Nephron (organoid): ENCODE measurements at regions not wholly inside any gene's neighbourhood (a gene's known extent, or its start where the extent isn't known, plus 50 kb on each side); places are given as distances from the start of the nearest gene placed in this dataset.
"Not testable (repeated sequence)": the region's sequence is repeated elsewhere in the genome, so short reads cannot be mapped to it uniquely, and the experiment has no call there.

Experiments
- H3K27ac Mint-ChIP-seq, 3 experiments: 2 replicates each; pipeline ENCODE4 v1.8.0; 2020; ENCODE audit warnings: mixed read lengths in 3 of 3, mild to moderate bottlenecking in 2 of 3, moderate library complexity in 1 of 3
- H3K27me3 Mint-ChIP-seq: 2 replicates; pipeline ENCODE4 v1.8.0; 2021; ENCODE audit warnings: low read depth, mild to moderate bottlenecking, moderate library complexity, mixed read lengths
- H3K36me3 Mint-ChIP-seq: 2 replicates; pipeline ENCODE4 v1.8.0; 2020; ENCODE audit warnings: low read depth, mixed read lengths
- H3K4me1 Mint-ChIP-seq: 2 replicates; pipeline ENCODE4 v1.8.0; 2020; ENCODE audit warnings: mixed read lengths
- H3K4me3 Mint-ChIP-seq, 3 experiments: 2 replicates each; pipeline ENCODE4 v1.8.0; 2020; ENCODE audit warnings: mild to moderate bottlenecking in 3 of 3, mixed read lengths in 3 of 3, moderate library complexity in 2 of 3
- H3K9me3 Mint-ChIP-seq: 2 replicates; pipeline ENCODE4 v1.8.0; 2020; ENCODE audit warnings: mixed read lengths
- TF ChIP-seq, protein P1 (sequence below), 3 experiments: fragments of 200-600 bp; sonication (generic); IDR thresholded peaks; one replicate each; pipeline ENCODE4 v1.5.0; 2021; ENCODE audit warnings: antibody characterized with exemption in 3 of 3; ENCODE audit not compliant: unreplicated experiment in 3 of 3

DNA sequence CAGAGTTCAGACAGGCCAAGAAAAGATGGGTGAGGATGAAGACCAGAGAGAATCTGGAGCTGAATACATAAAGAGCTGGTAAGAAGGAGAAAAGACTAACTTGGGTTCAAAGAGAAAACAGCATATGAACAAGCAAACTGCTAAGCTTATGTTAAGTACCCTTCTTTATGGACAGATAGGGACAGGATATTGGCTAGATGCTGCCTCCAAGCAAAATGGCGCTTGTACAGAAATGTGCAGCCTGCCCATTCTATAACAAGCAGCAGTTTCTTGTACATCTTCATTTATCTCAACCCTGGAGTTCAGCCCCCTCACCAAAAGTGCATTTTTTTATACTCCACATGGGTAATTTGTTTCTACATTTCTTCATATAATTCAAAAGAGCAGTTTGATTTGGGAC lies 184.5 kb downstream of the RMST start:
- TF ChIP-seq, protein P1, sequence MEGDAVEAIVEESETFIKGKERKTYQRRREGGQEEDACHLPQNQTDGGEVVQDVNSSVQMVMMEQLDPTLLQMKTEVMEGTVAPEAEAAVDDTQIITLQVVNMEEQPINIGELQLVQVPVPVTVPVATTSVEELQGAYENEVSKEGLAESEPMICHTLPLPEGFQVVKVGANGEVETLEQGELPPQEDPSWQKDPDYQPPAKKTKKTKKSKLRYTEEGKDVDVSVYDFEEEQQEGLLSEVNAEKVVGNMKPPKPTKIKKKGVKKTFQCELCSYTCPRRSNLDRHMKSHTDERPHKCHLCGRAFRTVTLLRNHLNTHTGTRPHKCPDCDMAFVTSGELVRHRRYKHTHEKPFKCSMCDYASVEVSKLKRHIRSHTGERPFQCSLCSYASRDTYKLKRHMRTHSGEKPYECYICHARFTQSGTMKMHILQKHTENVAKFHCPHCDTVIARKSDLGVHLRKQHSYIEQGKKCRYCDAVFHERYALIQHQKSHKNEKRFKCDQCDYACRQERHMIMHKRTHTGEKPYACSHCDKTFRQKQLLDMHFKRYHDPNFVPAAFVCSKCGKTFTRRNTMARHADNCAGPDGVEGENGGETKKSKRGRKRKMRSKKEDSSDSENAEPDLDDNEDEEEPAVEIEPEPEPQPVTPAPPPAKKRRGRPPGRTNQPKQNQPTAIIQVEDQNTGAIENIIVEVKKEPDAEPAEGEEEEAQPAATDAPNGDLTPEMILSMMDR (IDR thresholded peaks at IDR 0.05; ENCODE audit: unreplicated experiment in 3 of 3), result no peak
- H3K36me3 Mint-ChIP-seq, result no peaks in the 10 kb centered on the region
- H3K9me3 Mint-ChIP-seq, result peaks cover 13% of the 10 kb centered on the region
- H3K27me3 Mint-ChIP-seq, result no peaks in the 10 kb centered on the region
- H3K27ac Mint-ChIP-seq, result no peak overlapping the region
- H3K4me1 Mint-ChIP-seq, result no peaks in the 10 kb centered on the region
- H3K4me3 Mint-ChIP-seq, result no peak overlapping the region

DNA sequence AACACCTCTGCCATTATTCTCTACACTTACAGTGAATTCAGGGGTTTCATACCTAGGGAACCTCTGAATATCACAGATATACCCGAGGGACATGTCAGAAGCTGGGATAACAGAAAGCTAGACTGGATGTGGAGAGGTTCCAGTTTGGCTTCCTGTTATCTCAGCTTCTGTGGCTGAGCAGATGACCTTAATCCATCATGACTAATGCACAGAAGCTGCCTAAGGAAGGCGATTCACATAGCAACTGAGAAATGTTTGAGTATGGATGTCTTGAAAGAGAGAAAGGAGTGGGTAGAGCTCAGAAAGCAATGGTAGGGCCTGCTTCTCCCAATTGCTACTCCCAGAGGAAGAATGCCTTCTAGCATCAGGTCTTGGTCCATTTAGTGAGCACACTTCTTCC lies 187.6 kb downstream of the RMST start:
- H3K27ac Mint-ChIP-seq, result no peak overlapping the region
- H3K27me3 Mint-ChIP-seq, result no peaks in the 10 kb centered on the region
- H3K4me1 Mint-ChIP-seq, result no peaks in the 10 kb centered on the region
- peaks cover 16% of the 10 kb centered on the region for H3K9me3 Mint-ChIP-seq
- no peaks in the 10 kb centered on the region for H3K36me3 Mint-ChIP-seq
- H3K4me3 Mint-ChIP-seq, result no peak overlapping the region
- TF ChIP-seq, protein P1 (IDR thresholded peaks at IDR 0.05; ENCODE audit: unreplicated experiment in 3 of 3), result no peak

DNA sequence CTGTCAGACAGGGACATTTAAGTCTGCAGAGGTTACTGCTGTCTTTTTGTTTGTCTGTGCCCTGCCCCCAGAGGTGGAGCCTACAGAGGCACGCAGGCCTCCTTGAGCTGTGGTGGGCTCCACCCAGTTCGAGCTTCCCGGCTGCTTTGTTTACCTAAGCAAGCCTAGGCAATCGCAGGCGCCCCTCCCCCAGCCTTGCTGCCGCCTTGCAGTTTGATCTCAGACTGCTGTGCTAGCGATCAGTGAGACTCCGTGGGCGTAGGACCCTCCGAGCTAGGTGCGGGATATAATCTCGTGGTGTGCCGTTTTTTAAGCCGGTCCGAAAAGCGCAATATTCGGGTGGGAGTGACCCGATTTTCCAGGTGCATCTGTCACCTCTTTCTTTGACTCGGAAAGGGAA lies 193.9 kb downstream of the RMST start:
- H3K27ac Mint-ChIP-seq, H3K36me3 Mint-ChIP-seq, H3K4me3 Mint-ChIP-seq, H3K9me3 Mint-ChIP-seq, H3K4me1 Mint-ChIP-seq, H3K27me3 Mint-ChIP-seq: not testable (repeated sequence)

DNA sequence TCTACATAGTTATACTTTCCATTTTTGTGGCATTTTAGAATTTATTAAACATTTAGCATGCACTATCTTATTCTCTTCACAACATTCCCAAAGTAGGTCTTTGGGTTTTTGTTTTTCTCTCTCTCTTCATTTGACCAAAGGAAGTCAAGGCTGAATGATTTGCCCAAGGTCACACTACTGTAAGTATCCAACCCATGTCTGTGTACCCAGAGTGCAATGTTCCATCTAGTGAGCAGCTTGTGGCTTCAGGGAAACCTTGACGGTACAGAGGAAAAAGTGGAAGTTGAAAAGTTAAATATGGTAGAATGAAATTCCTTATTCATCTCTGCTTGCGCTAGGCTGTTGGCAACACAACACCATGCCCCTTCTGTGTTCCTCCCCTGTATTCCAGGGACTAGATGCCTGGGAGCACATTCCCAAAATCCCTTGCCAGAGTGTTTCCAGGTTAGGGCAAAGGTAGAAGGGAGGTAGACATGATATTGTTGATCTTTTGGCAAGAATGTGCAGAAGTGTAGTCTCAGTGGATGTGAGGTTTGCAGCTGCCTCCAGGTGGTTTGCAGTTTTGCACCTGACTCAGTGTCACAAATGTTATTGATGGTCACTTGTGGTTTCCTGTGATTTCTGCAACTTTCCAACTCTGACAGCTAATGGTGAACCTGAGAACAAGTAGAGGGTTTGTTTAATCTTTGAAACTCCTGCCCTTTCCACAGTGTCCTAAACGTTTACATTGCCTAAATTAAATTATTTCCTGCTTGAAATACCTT lies 196.7 kb downstream of the RMST start:
- H3K27me3 Mint-ChIP-seq, result no peaks in the 10 kb centered on the region

DNA sequence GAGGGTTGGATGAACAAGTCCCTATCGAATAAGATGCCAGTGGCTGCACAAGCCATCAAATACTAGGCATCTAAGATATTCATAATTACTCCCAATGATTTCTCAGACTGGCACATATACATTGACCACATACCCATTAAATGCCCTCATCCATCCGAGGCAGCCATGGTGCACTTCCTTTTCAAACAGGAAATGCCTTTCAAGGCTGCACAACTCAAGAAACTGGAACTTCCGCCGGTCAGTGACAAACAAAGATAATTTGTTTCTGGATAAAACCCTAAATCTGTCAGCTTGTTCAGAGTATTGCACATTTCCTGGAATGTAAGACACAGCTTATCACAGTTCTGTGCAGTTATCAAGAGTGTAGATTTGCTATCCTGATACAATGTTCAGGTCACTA lies 203.7 kb downstream of the RMST start:
- TF ChIP-seq, protein P1 (IDR thresholded peaks at IDR 0.05; ENCODE audit: unreplicated experiment in 3 of 3), result no peak
- Mint-ChIP-seq H3K36me3 (no peaks in the 10 kb centered on the region), H3K4me3 (no peak overlapping the region), H3K27me3 (no peaks in the 10 kb centered on the region), H3K27ac (no peak overlapping the region), H3K4me1 (peaks cover 5% of the 10 kb centered on the region), H3K9me3 (peaks cover 12% of the 10 kb centered on the region)

More for the DNA sequence above, 196.7 kb downstream of the RMST start:
- Mint-ChIP-seq H3K4me1 (no peaks in the 10 kb centered on the region), H3K4me3 (no peak overlapping the region), H3K27ac (no peak overlapping the region), H3K36me3 (no peaks in the 10 kb centered on the region), H3K9me3 (peaks cover 12% of the 10 kb centered on the region)
- TF ChIP-seq, protein P1 (IDR thresholded peaks at IDR 0.05; ENCODE audit: unreplicated experiment in 3 of 3), result no peak

DNA sequence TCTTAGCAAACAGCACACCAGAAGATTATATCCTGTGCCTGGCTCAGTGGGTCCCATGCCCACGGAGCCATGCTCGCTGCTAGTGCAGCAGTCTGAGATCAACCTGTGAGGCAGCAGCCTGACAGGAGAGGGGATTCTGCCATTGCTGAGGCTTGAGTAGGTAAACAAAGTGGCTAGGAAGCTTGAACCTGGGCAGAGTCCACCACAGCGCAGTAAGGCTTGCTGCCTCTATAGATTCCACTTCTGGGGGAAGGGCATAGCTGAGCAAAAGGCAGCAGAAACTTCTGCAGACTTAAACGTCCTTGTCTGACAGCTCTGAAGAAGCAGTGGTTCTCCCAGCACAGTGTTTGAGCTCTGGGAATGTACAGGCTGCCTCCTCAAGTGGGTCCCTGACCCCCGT lies 210.3 kb downstream of the RMST start:
- Mint-ChIP-seq H3K4me3 (no peak overlapping the region), H3K27me3 (no peaks in the 10 kb centered on the region), H3K36me3 (peaks cover 4% of the 10 kb centered on the region), H3K9me3 (peaks cover 23% of the 10 kb centered on the region), H3K27ac (no peak overlapping the region), H3K4me1 (no peaks in the 10 kb centered on the region)
- TF ChIP-seq, protein P1 (IDR thresholded peaks at IDR 0.05; ENCODE audit: unreplicated experiment in 3 of 3), result no peak
